IMR-90 (cell line): ENCODE measurements at regions not wholly inside any gene's neighbourhood (a gene's known extent, or its start where the extent isn't known, plus 50 kb on each side); places are given as distances from the start of the nearest gene placed in this dataset.

Source experiments
- ATAC-seq: fragments of 200-7000 bp; cut with Tn5 transposase; 2 replicates; pipeline ENCODE4 v1.9.1; 2020; ENCODE audit warnings: low read depth, mild to moderate bottlenecking, moderate library complexity
- BruUV-seq: library from RNA; stranded (reverse); fragments of 400-500 nt; replicated peaks from 2 replicates; lab custom pipeline; 2021; lab: Mats Ljungman, UMichigan
- CTCF ChIA-PET: fragments of 300-600 bp; formaldehyde crosslinking; extraction: SDS; loops from one replicate; lab custom pipeline; 2021; ENCODE audit warnings: antibody characterized with exemption; lab: Yijun Ruan, JAX
- POLR2A ChIA-PET: fragments of 300-600 bp; sonication (Branson Sonifier 250); formaldehyde crosslinking; loops from one replicate; lab custom pipeline; 2022; ENCODE audit warnings: antibody characterized with exemption; ENCODE audit not compliant: unreplicated experiment; lab: Charles Lee
- DNase-seq: peaks from one replicate; pipeline ENCODE4 v3.0.0; 2013
- H2AFZ ChIP-seq: replicated peaks from 2 replicates; pipeline ENCODE3; 2013; ENCODE audit warnings: low read length, mild to moderate bottlenecking; ENCODE audit not compliant: poor library complexity
- H2AK5ac ChIP-seq: 2 replicates; pipeline ENCODE4 v1.6.1; 2013; ENCODE audit warnings: low read depth, low read length, inconsistent platforms
- H2AK9ac ChIP-seq: replicated peaks from 2 replicates; pipeline ENCODE3; 2013; ENCODE audit warnings: mild to moderate bottlenecking, low read depth, low read length, moderate library complexity; ENCODE audit not compliant: poor library complexity
- H2BK120ac ChIP-seq: 2 replicates; pipeline ENCODE4 v1.6.1; 2013; ENCODE audit warnings: low read depth, low read length, inconsistent platforms
- H2BK15ac ChIP-seq: 3 replicates; pipeline ENCODE4 v1.6.1; 2013; ENCODE audit warnings: low read depth, low read length, inconsistent platforms
- H2BK20ac ChIP-seq: 2 replicates; pipeline ENCODE4 v1.6.1; 2013; ENCODE audit warnings: low read depth, mild to moderate bottlenecking, inconsistent platforms, low read length, moderate library complexity
- H2BK5ac ChIP-seq: 2 replicates; pipeline ENCODE4 v1.6.1; 2013; ENCODE audit warnings: mild to moderate bottlenecking, low read depth, low read length, inconsistent platforms; ENCODE audit not compliant: poor library complexity, severe bottlenecking
- H3K14ac ChIP-seq: replicated peaks from 2 replicates; pipeline ENCODE4 v1.6.1; 2013; ENCODE audit warnings: low read depth, low read length, inconsistent platforms
- H3K18ac ChIP-seq: 2 replicates; pipeline ENCODE4 v1.6.1; 2013; ENCODE audit warnings: low read depth, low read length, control low read depth
- H3K23ac ChIP-seq: 2 replicates; pipeline ENCODE4 v1.6.1; 2013; ENCODE audit warnings: low read depth, low read length, inconsistent platforms
- H3K27ac ChIP-seq: 2 replicates; pipeline ENCODE4 v1.5.1; 2013; ENCODE audit warnings: mild to moderate bottlenecking, control low read depth, low read length; ENCODE audit not compliant: insufficient read depth
- H3K27me3 ChIP-seq: 2 replicates; pipeline ENCODE4 v1.6.1; 2013; ENCODE audit warnings: low read length; ENCODE audit not compliant: control insufficient read depth, insufficient read depth
- H3K36me3 ChIP-seq: 2 replicates; pipeline ENCODE4 v1.6.1; 2013; ENCODE audit warnings: low read length, mixed read lengths; ENCODE audit not compliant: control insufficient read depth, insufficient read depth
- H3K4ac ChIP-seq: 2 replicates; pipeline ENCODE4 v1.6.1; 2013; ENCODE audit warnings: low read depth, low read length, inconsistent platforms
- H3K4me1 ChIP-seq: 2 replicates; pipeline ENCODE4 v1.6.1; 2013; ENCODE audit warnings: low read length, mixed read lengths; ENCODE audit not compliant: control insufficient read depth, insufficient read depth
- H3K4me2 ChIP-seq: 2 replicates; pipeline ENCODE4 v1.6.1; 2013; ENCODE audit warnings: low read depth, mild to moderate bottlenecking, control low read depth, low read length, moderate library complexity
- H3K4me3 ChIP-seq: 2 replicates; pipeline ENCODE4 v1.5.1; 2013; ENCODE audit warnings: low read depth, mild to moderate bottlenecking, control low read depth, low read length, moderate library complexity; ENCODE audit not compliant: insufficient read depth
- H3K56ac ChIP-seq: 2 replicates; pipeline ENCODE4 v1.6.1; 2013; ENCODE audit warnings: low read length, inconsistent platforms; ENCODE audit not compliant: insufficient read depth; ENCODE audit errors: extremely low read depth
- H3K79me1 ChIP-seq, 2 experiments: 2 replicates each; pipeline ENCODE4 v1.6.1; 2013; ENCODE audit warnings: low read length in 2 of 2, inconsistent platforms in 1 of 2, low read depth in 1 of 2
- H3K9ac ChIP-seq: 2 replicates; pipeline ENCODE4 v1.6.1; 2013; ENCODE audit warnings: low read depth, low read length, control low read depth
- H3K9me1 ChIP-seq: 2 replicates; pipeline ENCODE4 v1.6.1; 2013; ENCODE audit warnings: low read length, inconsistent platforms; ENCODE audit not compliant: insufficient read depth
- H3K9me3 ChIP-seq: 2 replicates; pipeline ENCODE4 v1.6.1; 2013; ENCODE audit warnings: low read length; ENCODE audit not compliant: control insufficient read depth, insufficient read depth
- H4K20me1 ChIP-seq: 2 replicates; pipeline ENCODE4 v1.6.1; 2013; ENCODE audit warnings: low read length, inconsistent platforms; ENCODE audit not compliant: insufficient read depth
- H4K5ac ChIP-seq: 2 replicates; pipeline ENCODE4 v1.6.1; 2013; ENCODE audit warnings: mild to moderate bottlenecking, low read depth, low read length, control low read depth
- H4K8ac ChIP-seq, 2 experiments: 2 replicates each; pipeline ENCODE4 v1.6.1; 2013; ENCODE audit warnings: low read depth in 2 of 2, low read length in 2 of 2, control low read depth in 1 of 2, inconsistent platforms in 1 of 2
- H4K91ac ChIP-seq: 2 replicates; pipeline ENCODE4 v1.6.1; 2013; ENCODE audit warnings: low read depth, low read length, inconsistent platforms; ENCODE audit not compliant: insufficient read depth
- CEBPB ChIP-seq: IDR thresholded peaks from 2 replicates; pipeline ENCODE4 v1.6.1; 2012; ENCODE audit warnings: low read depth, low read length, improper control_type of control experiment
- MAFK ChIP-seq: IDR thresholded peaks from 2 replicates; pipeline ENCODE4 v1.6.1; 2012; ENCODE audit warnings: low read depth, low read length, improper control_type of control experiment
- MXI1 ChIP-seq: IDR thresholded peaks from 2 replicates; pipeline ENCODE4 v1.6.1; 2012; ENCODE audit warnings: low read depth, mild to moderate bottlenecking, low read length, moderate library complexity, borderline replicate concordance
- RAD21 ChIP-seq: IDR thresholded peaks from 2 replicates; pipeline ENCODE4 v1.6.1; 2012; ENCODE audit warnings: low read length, improper control_type of control experiment
- RCOR1 ChIP-seq: IDR thresholded peaks from 2 replicates; pipeline ENCODE4 v1.6.1; 2012; ENCODE audit warnings: mild to moderate bottlenecking, low read length, improper control_type of control experiment; ENCODE audit not compliant: insufficient replicate concordance
- WGBS, 2 experiments: methylation state at CpG; one replicate each; pipeline versions ENCODE4 v1.1.5 to v1.1.7; 2013; ENCODE audit warnings: missing lambda C conversion rate in 2 of 2; ENCODE audit not compliant: insufficient read length in 1 of 2; ENCODE audit errors: extremely low coverage in 2 of 2; 5-methylcytosine and 5-hydroxymethylcytosine counted together
- dilution Hi-C: fragments of 300-500 bp; cut with HindIII; formaldehyde crosslinking; loops from one replicate; pipeline ENCODE4 v1.14.3; 2018; ENCODE audit warnings: low sequenced_read_pairs; ENCODE audit not compliant: unreplicated experiment
- in situ Hi-C: fragments of 300-500 bp; cut with MboI; formaldehyde crosslinking; loops from 3 replicates; pipeline ENCODE4 v1.14.3; 2019; ENCODE audit warnings: low sequenced_read_pairs, inconsistent platforms, mixed read lengths
- intact Hi-C: fragments of 100-400 bp; cut with micrococcal nuclease; formaldehyde crosslinking; loops from 2 replicates; pipeline ENCODE4 v1.10.0; 2022
- TF ChIP-seq, protein P1 (sequence below): conservative IDR thresholded peaks from 2 replicates; pipeline ENCODE4 v1.5.1; 2012; ENCODE audit warnings: mild to moderate bottlenecking, low read depth, low read length, improper control_type of control experiment

- H3K4me3 ChIP-seq, result no peak overlapping the region
- H3K79me1 ChIP-seq, result no peaks in the 10 kb centered on the region
- no peaks in the 10 kb centered on the region for H3K36me3 ChIP-seq
- H3K56ac ChIP-seq, result no peak overlapping the region
- H3K9ac ChIP-seq, result no peak overlapping the region
- dilution Hi-C loops, result no loop called here
- no peak overlapping the region for H2AK5ac ChIP-seq
- intact Hi-C loops, result loop anchor here (10.0 kb wide), 1 partner anchor 355 kb away; no protein-coding TSS in a partner anchor
- no peak overlapping the region for H3K4ac ChIP-seq
- no peak overlapping the region for H3K27ac ChIP-seq
- no peaks in the 10 kb centered on the region for H3K9me1 ChIP-seq
- H4K91ac ChIP-seq, result no peak overlapping the region
- no CpG with 5 or more reads among the region's 1 CpG for WGBS, 2 experiments
- H4K5ac ChIP-seq, result no peak overlapping the region
- no peak overlapping the region for H4K8ac ChIP-seq
- H2BK20ac ChIP-seq, result no peak overlapping the region
- DNase-seq (no peak), ATAC-seq (no peak)
- no TSS peak for BruUV-seq
- no peak overlapping the region for H3K18ac ChIP-seq
- no peaks in the 10 kb centered on the region for H3K27me3 ChIP-seq
- in situ Hi-C loops, result no loop called here
- no peaks in the 10 kb centered on the region for H4K20me1 ChIP-seq
- no peak overlapping the region for H2BK5ac ChIP-seq
- H3K9me3 ChIP-seq, result no peaks in the 10 kb centered on the region
- H3K4me2 ChIP-seq, result no peak overlapping the region
- no peak overlapping the region for H3K14ac ChIP-seq
- H3K23ac ChIP-seq, result no peak overlapping the region
- CTCF ChIA-PET, result interaction anchor here (1.0 kb wide), 1 partner anchor 15 kb away, joined by 3 read pairs; no protein-coding TSS in a partner anchor
- no peak overlapping the region for H2AK9ac ChIP-seq
- 0 out of 2 replicates have a peak, but pooled peaks cover 1% of the 10 kb centered on the region for H3K4me1 ChIP-seq
- no peak overlapping the region for H2BK15ac ChIP-seq
- POLR2A ChIA-PET, result no interaction called here
- no peak overlapping the region for H2AFZ ChIP-seq
- TF ChIP-seq MAFK, result no peak
- no peak for TF ChIP-seq MXI1
- TF ChIP-seq, protein P1, sequence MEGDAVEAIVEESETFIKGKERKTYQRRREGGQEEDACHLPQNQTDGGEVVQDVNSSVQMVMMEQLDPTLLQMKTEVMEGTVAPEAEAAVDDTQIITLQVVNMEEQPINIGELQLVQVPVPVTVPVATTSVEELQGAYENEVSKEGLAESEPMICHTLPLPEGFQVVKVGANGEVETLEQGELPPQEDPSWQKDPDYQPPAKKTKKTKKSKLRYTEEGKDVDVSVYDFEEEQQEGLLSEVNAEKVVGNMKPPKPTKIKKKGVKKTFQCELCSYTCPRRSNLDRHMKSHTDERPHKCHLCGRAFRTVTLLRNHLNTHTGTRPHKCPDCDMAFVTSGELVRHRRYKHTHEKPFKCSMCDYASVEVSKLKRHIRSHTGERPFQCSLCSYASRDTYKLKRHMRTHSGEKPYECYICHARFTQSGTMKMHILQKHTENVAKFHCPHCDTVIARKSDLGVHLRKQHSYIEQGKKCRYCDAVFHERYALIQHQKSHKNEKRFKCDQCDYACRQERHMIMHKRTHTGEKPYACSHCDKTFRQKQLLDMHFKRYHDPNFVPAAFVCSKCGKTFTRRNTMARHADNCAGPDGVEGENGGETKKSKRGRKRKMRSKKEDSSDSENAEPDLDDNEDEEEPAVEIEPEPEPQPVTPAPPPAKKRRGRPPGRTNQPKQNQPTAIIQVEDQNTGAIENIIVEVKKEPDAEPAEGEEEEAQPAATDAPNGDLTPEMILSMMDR, result no peak
- no peak for TF ChIP-seq RCOR1
- no peak for TF ChIP-seq CEBPB
- no peak for TF ChIP-seq RAD21
- H2BK120ac ChIP-seq, result no peak overlapping the region
These were observed 1923.8 kb upstream of the CELF4 start for GRCh38 chr18:39489431-39489830.
